Muscle layer of duodenum (tissue), 2 donors: ENCODE measurements at regions not wholly inside any gene's neighbourhood (a gene's known extent, or its start where the extent isn't known, plus 50 kb on each side); places are given as distances from the start of the nearest gene placed in this dataset.
"Not testable (repeated sequence)": the region's sequence is repeated elsewhere in the genome, so short reads cannot be mapped to it uniquely, and the experiment has no call there.

Source experiments
- H3K27ac ChIP-seq: one replicate; pipeline ENCODE4 v1.7.0; 2013; ENCODE audit warnings: mild to moderate bottlenecking, low read length
- H3K27me3 ChIP-seq: one replicate; pipeline ENCODE4 v1.7.0; 2013; ENCODE audit warnings: low read depth, mild to moderate bottlenecking, control low read depth, low read length
- H3K36me3 ChIP-seq, 2 donors: one replicate each; pipeline ENCODE4 v1.7.0; 2013; ENCODE audit warnings: low read length in 2 of 2, control low read depth in 1 of 2, mild to moderate bottlenecking in 1 of 2; ENCODE audit not compliant: insufficient read depth in 2 of 2, control insufficient read depth in 1 of 2
- H3K4me1 ChIP-seq, 2 donors: one replicate each; pipeline ENCODE4 v1.7.0; 2013; ENCODE audit warnings: low read length in 2 of 2, mild to moderate bottlenecking in 2 of 2, control low read depth in 1 of 2, moderate library complexity in 1 of 2; ENCODE audit not compliant: insufficient read depth in 2 of 2, control insufficient read depth in 1 of 2
- H3K4me3 ChIP-seq, 2 donors: one replicate each; pipeline ENCODE4 v1.7.0; 2013; ENCODE audit warnings: low read length in 2 of 2, low read depth in 1 of 2, mild to moderate bottlenecking in 1 of 2
- H3K9me3 ChIP-seq, 2 donors: one replicate each; pipeline ENCODE4 v1.7.0; 2013; ENCODE audit warnings: low read length in 2 of 2, control low read depth in 1 of 2, mild to moderate bottlenecking in 1 of 2; ENCODE audit not compliant: control insufficient read depth in 1 of 2
- donor health status: healthy.

DNA sequence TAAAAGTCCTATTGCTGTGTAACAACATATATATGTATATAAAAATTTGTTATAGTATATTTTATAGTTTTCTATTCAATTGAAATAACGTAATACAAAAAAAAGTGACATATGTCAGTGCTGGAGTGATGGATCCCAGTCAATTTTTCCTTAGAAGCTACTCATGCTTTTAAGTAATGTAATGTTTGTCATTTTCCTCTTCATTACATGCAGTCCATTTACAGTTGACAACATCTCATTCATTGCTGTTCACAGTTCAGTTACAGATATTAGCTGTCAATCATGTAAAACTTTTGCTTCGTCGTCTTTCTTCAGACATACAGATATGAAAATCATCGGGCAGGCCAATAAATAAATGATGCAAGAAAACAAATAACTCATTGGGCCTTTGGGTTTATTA, 525.1 kb upstream of the PRR20A start:
- H3K9me3 ChIP-seq = peaks cover 0 to 2% of the 10 kb centered on the region in 2 donors
- no peaks in the 10 kb centered on the region for H3K36me3 ChIP-seq
- no peaks in the 10 kb centered on the region for H3K27me3 ChIP-seq

DNA sequence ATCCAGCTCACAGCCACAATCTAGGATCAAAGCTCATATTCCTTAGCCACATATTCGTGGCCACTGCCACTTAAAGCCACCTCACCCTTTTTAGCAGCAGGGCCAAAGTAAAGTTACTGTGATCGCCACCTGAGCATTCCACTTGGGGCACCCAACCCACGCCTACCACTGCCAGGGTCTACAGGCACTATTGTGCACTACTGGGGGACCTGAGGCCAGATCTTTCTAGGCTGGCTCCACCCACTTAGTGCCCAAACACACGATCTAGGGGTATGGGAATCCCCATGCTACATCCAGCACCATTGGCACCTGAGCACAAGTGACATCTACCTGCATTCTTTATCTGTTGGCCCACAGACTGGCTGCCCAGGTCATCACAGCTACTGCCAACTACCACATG, 517.9 kb upstream of the PRR20A start:
- Histone ChIP-seq H3K9me3 (peaks cover 0 to 9% of the 10 kb centered on the region in 2 donors), H3K36me3 (no peaks in the 10 kb centered on the region), H3K4me3 (no peak overlapping the region), H3K27ac (no peak overlapping the region), H3K4me1 (no peaks in the 10 kb centered on the region), H3K27me3 (no peaks in the 10 kb centered on the region)

More for the DNA sequence above, 525.1 kb upstream of the PRR20A start:
- Histone ChIP-seq H3K4me1 (no peaks in the 10 kb centered on the region), H3K27ac (no peak overlapping the region), H3K4me3 (no peak overlapping the region)

DNA sequence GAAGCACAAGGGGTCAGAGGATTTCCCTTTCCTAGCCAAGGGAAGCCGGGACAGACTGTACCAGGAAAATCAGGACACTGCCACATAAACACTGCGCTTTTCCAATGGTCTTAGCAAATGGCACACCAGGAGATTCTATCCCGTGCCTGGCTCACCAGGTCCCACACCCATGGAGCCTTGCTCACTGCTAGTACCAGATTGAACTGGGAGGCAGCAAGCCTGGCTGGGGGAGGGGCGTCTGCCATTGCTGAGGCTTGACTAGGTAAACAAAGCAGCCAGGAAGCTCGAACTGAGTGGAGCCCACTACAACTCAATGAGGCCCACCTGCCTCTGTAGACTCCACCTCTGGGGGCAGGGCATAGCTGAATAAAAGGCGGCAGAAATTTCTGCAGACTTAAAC, 511.8 kb upstream of the PRR20A start:
- not testable (repeated sequence) for H3K27me3 ChIP-seq, H3K9me3 ChIP-seq, H3K4me3 ChIP-seq, H3K27ac ChIP-seq, H3K36me3 ChIP-seq, H3K4me1 ChIP-seq

DNA sequence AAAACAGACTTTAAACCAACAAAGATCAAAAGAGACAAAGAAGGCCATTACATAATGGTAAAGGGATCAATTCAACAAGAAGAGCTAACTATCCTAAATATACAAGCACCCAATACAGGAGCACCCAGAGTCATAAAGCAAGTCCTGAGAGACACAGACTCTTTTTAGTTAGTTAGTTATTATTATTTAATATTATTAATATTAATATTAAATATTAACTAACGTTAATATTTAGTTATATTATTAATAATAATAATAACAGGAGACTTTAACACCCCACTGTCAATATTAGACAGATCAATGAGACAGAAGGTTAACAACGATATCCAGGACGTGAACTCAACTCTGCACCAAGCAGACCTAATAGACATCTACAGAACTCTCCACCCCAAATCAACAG, 509.7 kb upstream of the PRR20A start:
- not testable (repeated sequence) for H3K4me1 ChIP-seq, H3K36me3 ChIP-seq, H3K9me3 ChIP-seq, H3K27ac ChIP-seq, H3K4me3 ChIP-seq, H3K27me3 ChIP-seq

DNA sequence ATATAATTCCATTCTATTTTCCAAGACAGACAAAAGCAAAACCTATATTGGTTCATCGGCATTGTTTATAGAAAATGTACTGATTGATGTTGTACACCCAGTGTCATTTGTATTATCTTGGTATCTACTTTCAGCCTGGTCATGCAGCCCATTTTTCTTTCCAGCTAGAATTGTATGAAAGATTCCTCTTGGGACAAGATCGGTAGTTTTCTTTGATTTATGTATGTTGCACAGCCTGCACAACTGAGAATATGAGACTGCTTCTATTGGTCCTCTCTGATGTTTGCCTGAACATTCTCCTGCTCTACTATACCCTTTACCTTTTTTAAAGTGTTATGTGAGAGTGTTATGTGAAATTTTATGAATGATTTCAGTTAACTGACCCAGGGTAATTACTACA, 487.7 kb upstream of the PRR20A start:
- no peak overlapping the region for H3K27ac ChIP-seq
- H3K9me3 ChIP-seq = peaks cover 0 to 4% of the 10 kb centered on the region in 2 donors
- H3K27me3 ChIP-seq = no peaks in the 10 kb centered on the region
- no peak overlapping the region for H3K4me3 ChIP-seq
- no peaks in the 10 kb centered on the region for H3K36me3 ChIP-seq
- H3K4me1 ChIP-seq = no peaks in the 10 kb centered on the region

DNA sequence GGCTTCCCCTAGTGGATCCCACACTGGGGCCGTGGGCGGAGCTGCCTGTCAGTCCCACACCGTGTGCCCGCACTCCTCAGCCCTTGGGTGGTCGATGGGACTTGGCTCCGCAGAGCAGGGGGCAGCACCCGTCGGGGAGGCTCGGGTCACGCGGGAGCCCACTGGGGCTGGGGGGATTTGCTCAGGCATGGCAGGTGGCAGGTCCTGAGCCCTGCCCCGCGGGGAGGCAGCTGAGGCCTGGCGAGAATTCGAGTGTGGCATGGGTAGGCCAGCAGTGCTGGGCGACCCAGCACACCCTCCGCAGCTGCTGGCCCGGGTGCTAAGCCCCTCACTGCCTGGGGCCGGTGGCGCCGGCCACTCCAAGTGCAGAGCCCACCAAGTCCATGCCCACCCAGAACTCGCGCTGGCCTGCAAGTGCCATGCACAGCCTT, 481.7 kb upstream of the PRR20A start:
- Histone ChIP-seq H3K4me3 (peak overlapping the region in 1 of 2 donors; percentile 9), H3K4me1 (no peaks in the 10 kb centered on the region), H3K27me3 (no peaks in the 10 kb centered on the region), H3K9me3 (peaks cover 0 to 8% of the 10 kb centered on the region in 2 donors), H3K27ac (no peak overlapping the region), H3K36me3 (no peaks in the 10 kb centered on the region)

DNA sequence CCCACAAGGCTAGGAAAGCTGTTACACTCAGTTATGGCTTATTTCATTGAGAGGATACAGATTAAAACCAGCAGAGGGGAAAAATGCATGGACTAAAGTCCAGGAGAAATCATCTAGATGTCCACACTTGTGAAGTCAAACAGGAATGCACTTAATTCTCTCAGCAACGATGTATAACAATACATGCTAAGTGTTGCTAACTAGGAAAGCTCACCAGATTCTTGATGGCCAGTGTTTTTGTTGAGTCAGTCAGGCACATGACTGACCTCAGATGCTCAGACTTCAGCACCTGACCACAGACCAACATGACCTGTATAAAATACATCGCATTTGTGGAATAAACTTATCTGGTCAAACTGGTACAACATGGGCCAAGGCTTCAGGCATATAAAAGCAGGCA, 470.2 kb upstream of the PRR20A start:
- Histone ChIP-seq H3K27me3 (no peaks in the 10 kb centered on the region), H3K27ac (no peak overlapping the region)

DNA sequence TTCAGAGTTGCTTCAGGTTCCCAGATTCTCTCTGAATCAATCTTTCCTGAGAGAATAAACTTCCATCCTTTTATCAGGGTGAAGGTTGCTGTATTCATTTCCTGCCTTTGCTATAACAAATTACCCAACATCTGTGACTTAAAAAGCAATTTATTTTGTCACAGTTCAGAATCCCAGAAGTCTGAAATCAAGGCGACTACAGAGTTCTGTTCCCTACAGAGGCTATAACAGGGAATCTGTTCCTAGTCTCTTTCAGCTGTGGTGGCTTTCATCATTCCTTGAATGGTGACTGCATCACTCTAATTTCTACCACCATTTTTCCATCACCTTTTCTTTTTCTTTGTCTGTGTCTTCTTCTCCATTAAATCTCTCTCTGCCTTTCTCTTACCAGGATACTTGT, 459.3 kb upstream of the PRR20A start:
- H3K27ac ChIP-seq = no peak overlapping the region
- H3K9me3 ChIP-seq = peaks cover 0 to 9% of the 10 kb centered on the region in 2 donors
- H3K4me3 ChIP-seq = no peak overlapping the region
- H3K4me1 ChIP-seq = no peaks in the 10 kb centered on the region
- no peaks in the 10 kb centered on the region for H3K36me3 ChIP-seq
- no peaks in the 10 kb centered on the region for H3K27me3 ChIP-seq

More for the DNA sequence above, 470.2 kb upstream of the PRR20A start:
- no peaks in the 10 kb centered on the region for H3K4me1 ChIP-seq
- H3K4me3 ChIP-seq = no peak overlapping the region
- H3K36me3 ChIP-seq = no peaks in the 10 kb centered on the region
- H3K9me3 ChIP-seq = peaks cover 0 to 2% of the 10 kb centered on the region in 2 donors

DNA sequence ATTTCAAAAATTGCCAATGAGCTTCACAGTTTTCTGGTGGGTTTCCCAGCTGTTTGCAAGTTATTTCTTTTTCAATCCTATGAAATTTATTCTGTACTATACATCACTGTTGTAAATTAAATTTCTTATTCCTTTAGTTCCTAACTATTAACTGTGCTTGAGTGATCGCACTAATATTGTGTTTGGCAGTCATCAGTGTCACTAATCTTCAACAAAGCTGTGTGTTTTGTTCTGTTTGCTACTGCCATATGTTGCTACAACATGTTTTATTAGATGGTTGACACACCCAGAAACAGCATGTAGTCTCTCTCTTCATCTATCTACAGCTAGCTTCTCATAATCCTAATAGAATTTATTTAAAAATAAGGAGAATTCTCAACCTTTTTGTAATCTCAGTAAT, 453.6 kb upstream of the PRR20A start:
- H3K36me3 ChIP-seq = no peaks in the 10 kb centered on the region
- no peaks in the 10 kb centered on the region for H3K4me1 ChIP-seq
- no peaks in the 10 kb centered on the region for H3K27me3 ChIP-seq
- H3K4me3 ChIP-seq = no peak overlapping the region
- no peaks in the 10 kb centered on the region for H3K9me3 ChIP-seq
- H3K27ac ChIP-seq = no peak overlapping the region

DNA sequence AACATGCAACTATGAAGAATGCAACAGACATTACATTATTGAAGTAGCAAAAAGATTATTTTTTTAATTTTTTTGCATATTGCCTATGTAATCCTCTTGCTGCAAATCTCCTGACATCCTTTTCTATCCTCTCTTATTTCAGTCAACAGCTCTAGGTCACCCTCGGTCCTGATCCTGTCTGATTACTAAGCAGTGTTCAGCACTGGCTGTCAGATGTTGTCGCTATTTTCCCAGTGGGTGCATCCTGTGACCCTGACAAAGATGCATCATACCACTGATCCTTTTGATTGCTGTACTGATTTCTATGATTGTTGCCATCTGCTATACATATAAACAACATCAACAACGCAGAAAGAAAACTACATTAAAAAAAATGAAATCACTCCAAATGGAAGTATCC, 443.7 kb upstream of the PRR20A start:
- H3K4me1 ChIP-seq = no peaks in the 10 kb centered on the region
- H3K4me3 ChIP-seq = no peak overlapping the region
- H3K27me3 ChIP-seq = no peaks in the 10 kb centered on the region
- H3K9me3 ChIP-seq = peaks cover 0 to 4% of the 10 kb centered on the region in 2 donors
- H3K36me3 ChIP-seq = no peaks in the 10 kb centered on the region
- H3K27ac ChIP-seq = no peak overlapping the region

DNA sequence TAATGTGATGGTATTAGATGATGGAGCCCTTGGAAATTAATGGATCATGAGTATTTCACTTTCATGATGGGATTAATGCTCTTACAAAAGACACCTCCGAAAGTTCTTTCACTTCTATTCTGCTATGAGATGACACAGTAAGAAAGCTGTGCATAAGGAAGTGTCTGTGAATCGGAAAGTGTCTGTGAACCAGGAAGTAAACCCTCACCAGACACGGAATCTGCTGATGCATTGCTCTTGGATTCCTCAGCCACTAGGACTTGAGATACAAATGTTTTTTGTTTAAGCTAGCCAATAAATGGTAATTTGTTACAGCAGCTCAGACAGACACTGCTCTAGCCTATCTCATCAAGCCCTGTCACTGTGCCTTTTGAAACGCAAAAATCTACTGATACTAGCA, 440.4 kb upstream of the PRR20A start:
- Histone ChIP-seq H3K4me1 (no peaks in the 10 kb centered on the region), H3K36me3 (no peaks in the 10 kb centered on the region), H3K4me3 (no peak overlapping the region), H3K27me3 (no peaks in the 10 kb centered on the region), H3K9me3 (no peaks in the 10 kb centered on the region), H3K27ac (no peak overlapping the region)

DNA sequence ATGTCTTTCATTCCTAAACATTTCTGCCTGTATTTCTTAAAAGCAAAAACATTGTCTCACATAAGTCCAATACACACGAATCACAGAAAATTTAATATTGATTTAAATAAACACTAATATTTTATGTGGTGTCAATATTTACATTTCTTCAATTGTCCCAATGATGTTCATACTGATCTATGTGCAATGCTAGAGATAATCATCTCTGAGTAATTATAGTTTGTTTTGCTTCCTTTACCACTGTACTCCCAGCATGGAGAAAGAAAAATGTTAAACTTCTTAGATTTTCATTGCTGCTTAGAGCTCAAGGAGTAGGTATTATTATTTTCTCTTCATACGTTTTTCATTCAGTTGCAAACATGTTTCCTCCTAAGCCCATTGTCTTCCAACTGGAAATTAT, 434.2 kb upstream of the PRR20A start:
- H3K4me3 ChIP-seq = no peak overlapping the region
- no peaks in the 10 kb centered on the region for H3K27me3 ChIP-seq

More for the DNA sequence above, 434.2 kb upstream of the PRR20A start:
- Histone ChIP-seq H3K9me3 (no peaks in the 10 kb centered on the region), H3K4me1 (no peaks in the 10 kb centered on the region), H3K36me3 (no peaks in the 10 kb centered on the region), H3K27ac (no peak overlapping the region)
